Type B pancreatic cell (in vitro differentiated cells): ENCODE measurements at regions not wholly inside any gene's neighbourhood (a gene's known extent, or its start where the extent isn't known, plus 50 kb on each side); places are given as distances from the start of the nearest gene placed in this dataset.

Source experiments
- DNase-seq: peaks from one replicate; pipeline ENCODE4 v3.0.0; 2021; ENCODE audit warnings: mixed read lengths; ENCODE audit not compliant: unreplicated experiment; ENCODE audit errors: extremely low spot score
- H3K27ac Mint-ChIP-seq: 2 replicates; pipeline ENCODE4 v1.8.0; 2021; ENCODE audit warnings: mild to moderate bottlenecking, mixed read lengths
- H3K27me3 Mint-ChIP-seq: 2 replicates; pipeline ENCODE4 v1.8.0; 2021; ENCODE audit warnings: mixed read lengths
- H3K36me3 Mint-ChIP-seq: 2 replicates; pipeline ENCODE4 v1.8.0; 2021; ENCODE audit warnings: mixed read lengths
- H3K4me1 Mint-ChIP-seq: one replicate; pipeline ENCODE4 v1.8.0; 2021; ENCODE audit warnings: mixed read lengths; ENCODE audit not compliant: unreplicated experiment
- H3K4me3 Mint-ChIP-seq: 2 replicates; pipeline ENCODE4 v1.8.0; 2021; ENCODE audit warnings: mild to moderate bottlenecking, mixed read lengths
- H3K9me3 Mint-ChIP-seq: 2 replicates; pipeline ENCODE4 v1.8.0; 2021; ENCODE audit warnings: mixed read lengths
- CTCF ChIP-seq: fragments of 200-600 bp; sonication (generic); conservative IDR thresholded peaks from 2 replicates; pipeline ENCODE4 v1.5.0; 2021; ENCODE audit warnings: antibody characterized with exemption, mild to moderate bottlenecking

- no peak for TF ChIP-seq CTCF
- H3K27me3 Mint-ChIP-seq: peaks cover 43% of the 10 kb centered on the region
- H3K27ac Mint-ChIP-seq: peak overlapping the region; percentile 29
- H3K9me3 Mint-ChIP-seq: no peaks in the 10 kb centered on the region
- no peaks in the 10 kb centered on the region for H3K4me1 Mint-ChIP-seq
- DNase-seq: no peak
- H3K4me3 Mint-ChIP-seq: peak overlapping the region; percentile 74
- H3K36me3 Mint-ChIP-seq: no peaks in the 10 kb centered on the region
Observed at GRCh38 chr10:26621243-26621888, 76.1 kb upstream of the PDSS1 start.

GRCh38 chr10:26621889-26622711 is 75.4 kb upstream of the PDSS1 start:
- Mint-ChIP-seq H3K27ac (peak overlapping the region; percentile 29), H3K4me3 (peak overlapping the region; percentile 74), H3K9me3 (no peaks in the 10 kb centered on the region), H3K4me1 (no peaks in the 10 kb centered on the region), H3K36me3 (no peaks in the 10 kb centered on the region), H3K27me3 (peaks cover 44% of the 10 kb centered on the region)
- no peak for DNase-seq
- TF ChIP-seq CTCF: no peak

- no peak for TF ChIP-seq CTCF
- H3K27me3 Mint-ChIP-seq: peaks cover 44% of the 10 kb centered on the region
- H3K4me3 Mint-ChIP-seq: no peak overlapping the region
- no peak overlapping the region for H3K27ac Mint-ChIP-seq
- no peaks in the 10 kb centered on the region for H3K36me3 Mint-ChIP-seq
- no peaks in the 10 kb centered on the region for H3K4me1 Mint-ChIP-seq
- DNase-seq: no peak
- no peaks in the 10 kb centered on the region for H3K9me3 Mint-ChIP-seq
Observed at GRCh38 chr10:26622891-26623290, 74.6 kb upstream of the PDSS1 start.

- H3K4me1 Mint-ChIP-seq: no peaks in the 10 kb centered on the region
- H3K36me3 Mint-ChIP-seq: no peaks in the 10 kb centered on the region
- H3K4me3 Mint-ChIP-seq: no peak overlapping the region
- H3K9me3 Mint-ChIP-seq: no peaks in the 10 kb centered on the region
- H3K27ac Mint-ChIP-seq: no peak overlapping the region
- TF ChIP-seq CTCF: no peak
- no peak for DNase-seq
- H3K27me3 Mint-ChIP-seq: peaks cover 44% of the 10 kb centered on the region
Observed at GRCh38 chr10:26624006-26624405, 73.5 kb upstream of the PDSS1 start.

- Mint-ChIP-seq H3K27me3 (peaks cover 44% of the 10 kb centered on the region), H3K36me3 (no peaks in the 10 kb centered on the region), H3K4me3 (no peak overlapping the region), H3K9me3 (no peaks in the 10 kb centered on the region), H3K27ac (no peak overlapping the region), H3K4me1 (no peaks in the 10 kb centered on the region)
- TF ChIP-seq CTCF: no peak
- no peak for DNase-seq
Observed at GRCh38 chr10:26626066-26626465, 71.4 kb upstream of the PDSS1 start.
